Activated T-cell treated with anti-CD3 and anti-CD28 coated beads, Interleukin-2, amount 50 U/mL, for 1 hour (primary cell): ENCODE measurements at regions not wholly inside any gene's neighbourhood (a gene's known extent, or its start where the extent isn't known, plus 50 kb on each side); places are given as distances from the start of the nearest gene placed in this dataset.

Experiments used
- DNase-seq: peaks from one replicate; pipeline ENCODE4 v3.0.0-alpha.2; 2020

DNA sequence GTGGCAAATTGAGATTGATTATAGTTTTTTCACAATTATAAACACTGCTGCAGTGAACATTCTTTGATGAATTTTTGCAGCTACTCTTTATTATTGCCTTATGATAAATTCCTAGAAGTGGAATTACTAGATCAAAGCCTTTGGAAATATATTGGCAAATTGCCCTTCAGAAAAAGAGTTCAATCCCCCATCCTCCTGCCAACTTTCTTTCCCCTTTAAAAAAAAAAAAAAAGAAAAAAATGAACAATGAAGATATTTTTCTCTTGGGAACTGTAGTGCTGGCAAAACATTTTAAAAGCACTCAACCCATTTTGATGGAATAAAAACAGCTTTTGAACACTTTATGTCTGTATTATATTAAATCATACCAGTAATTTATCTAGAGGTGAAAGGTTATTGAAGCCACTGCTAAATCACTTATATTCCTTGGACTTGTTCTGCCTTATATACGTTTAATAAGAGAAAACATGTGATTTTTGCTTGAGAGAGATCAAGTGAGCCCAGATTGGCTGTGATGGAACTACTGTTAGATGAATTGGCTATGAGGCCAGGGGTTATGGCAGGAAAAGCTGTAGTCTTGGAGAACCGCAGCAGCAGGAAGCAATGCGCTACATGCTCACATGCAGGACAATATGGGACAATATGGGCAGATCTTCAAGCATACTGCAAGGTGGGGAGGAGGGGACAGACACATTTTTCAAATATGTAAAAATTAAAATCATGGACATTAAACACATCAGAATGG, 212.8 kb upstream of the C2CD4B start:
- no peak for DNase-seq

DNA sequence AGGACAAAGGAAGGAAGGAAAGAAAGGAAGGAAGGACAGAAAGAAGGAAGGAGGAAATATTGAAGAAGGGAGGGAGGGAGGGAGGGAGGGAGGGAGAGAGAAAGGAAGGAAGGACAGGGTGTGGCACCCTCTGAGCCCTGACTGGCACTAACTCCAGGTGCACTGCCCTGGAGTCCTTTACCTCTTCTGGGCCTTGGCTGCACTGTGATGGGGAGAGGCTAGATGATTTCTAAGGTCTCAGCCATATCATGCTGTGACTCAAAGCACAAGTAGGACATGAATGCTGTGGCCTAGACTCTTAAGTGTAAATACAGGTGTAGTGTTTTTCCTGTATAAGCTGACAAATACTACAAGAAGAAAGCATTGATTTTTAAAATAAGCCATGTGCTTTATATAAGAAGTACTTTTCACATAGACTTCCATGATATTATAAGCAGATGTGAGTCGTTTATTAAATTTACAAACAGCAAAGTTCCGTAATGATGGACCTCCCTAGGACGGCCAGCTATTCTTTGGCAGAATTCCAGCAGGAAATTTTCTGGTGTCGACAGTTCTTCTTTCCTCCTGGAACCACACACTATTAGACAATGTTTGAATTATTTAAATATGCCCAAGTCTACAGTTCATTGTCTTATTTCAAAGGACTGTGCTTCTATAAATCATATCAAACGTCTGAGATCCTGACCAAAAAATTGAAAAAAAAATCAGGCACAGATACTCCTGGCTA, 213.8 kb upstream of the C2CD4B start:
- DNase-seq, result no peak

DNA sequence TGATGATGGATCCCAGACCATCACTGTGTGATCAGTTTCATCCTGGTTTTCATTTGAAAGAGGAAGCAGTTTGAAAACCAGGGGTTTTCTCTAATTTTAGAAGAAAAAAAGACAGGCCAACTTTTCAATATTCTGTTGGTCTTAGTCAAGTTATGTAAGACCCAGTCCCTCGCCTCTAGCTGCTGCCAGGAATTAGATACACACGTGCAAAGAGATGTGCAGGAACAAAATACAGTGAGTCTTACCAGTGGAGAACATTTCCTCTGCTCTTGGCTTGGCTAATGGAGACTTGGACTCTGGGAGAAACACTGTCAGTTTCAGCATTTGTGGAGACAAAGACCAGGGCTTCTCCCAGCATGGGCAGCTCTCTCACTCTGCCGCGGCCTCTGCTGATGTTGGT, 214.9 kb upstream of the C2CD4B start:
- no peak for DNase-seq

DNA sequence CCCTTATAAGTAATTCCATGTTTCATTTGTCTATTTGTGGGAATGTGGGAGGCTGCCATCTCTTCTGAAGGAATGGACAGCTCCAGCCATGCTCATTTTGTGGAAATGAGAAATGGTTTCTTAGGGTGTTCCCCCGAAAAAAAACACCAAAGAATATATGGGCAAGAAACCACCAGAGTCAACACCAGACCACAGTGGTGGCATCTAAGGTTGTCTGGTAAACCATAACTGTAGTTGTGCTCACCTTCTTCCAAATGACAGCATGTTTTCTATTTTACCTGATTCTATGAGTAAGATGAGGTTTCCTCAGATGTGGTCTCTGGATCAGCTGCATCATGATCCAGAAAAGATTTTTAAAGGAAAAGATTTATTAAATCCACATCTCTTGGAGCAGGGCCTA, 217.0 kb upstream of the C2CD4B start:
- no peak for DNase-seq

DNA sequence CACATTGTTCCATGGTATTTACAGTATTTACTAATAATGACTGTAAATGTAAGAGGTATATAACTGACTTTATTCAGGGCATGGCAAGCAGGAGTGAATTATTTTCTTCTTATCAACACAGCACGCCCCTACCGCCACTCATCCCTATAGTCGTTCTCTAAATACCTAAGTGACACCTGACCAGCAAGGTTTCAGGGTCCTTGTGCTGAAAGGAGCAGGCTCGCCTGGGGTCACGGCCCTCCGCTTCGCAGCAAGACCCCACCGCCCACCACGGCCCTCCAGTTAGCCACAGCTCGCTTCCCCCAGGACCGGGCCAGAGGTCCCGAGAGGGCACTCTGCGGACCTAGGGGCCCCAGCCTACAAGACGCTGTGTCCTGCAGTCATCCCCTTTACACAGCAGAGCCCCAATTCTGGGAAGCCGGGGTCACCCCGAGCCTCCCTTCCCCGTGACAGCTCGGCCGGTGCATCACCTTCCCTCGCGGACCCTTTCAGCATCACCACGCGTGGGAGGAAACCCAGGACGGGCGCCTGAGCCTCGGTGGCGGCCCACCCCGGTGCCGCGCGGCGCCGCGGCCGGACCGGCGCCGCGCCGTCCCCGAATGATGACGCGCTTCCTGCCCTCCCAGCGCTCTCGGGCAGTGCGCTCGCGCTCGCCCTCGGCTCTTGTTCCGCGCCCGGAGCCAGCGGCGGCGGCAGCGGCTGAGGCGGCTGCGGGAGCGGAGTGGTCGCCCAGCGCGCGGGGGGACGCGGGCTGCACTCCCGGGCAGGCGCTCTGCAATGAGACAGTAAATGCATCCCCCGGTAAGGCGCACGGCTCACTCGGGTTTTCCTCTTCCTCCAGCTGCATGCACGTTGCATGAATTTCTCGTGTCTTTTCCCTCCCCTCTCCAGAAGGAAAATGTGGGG, 225.1 kb upstream of the C2CD4B start, which contains the start of gene TLN2:
TLN2 (plus strand) TSS at position 666 of the 906 bp plus-strand sequence.
- peak; percentile 50 for DNase-seq

DNA sequence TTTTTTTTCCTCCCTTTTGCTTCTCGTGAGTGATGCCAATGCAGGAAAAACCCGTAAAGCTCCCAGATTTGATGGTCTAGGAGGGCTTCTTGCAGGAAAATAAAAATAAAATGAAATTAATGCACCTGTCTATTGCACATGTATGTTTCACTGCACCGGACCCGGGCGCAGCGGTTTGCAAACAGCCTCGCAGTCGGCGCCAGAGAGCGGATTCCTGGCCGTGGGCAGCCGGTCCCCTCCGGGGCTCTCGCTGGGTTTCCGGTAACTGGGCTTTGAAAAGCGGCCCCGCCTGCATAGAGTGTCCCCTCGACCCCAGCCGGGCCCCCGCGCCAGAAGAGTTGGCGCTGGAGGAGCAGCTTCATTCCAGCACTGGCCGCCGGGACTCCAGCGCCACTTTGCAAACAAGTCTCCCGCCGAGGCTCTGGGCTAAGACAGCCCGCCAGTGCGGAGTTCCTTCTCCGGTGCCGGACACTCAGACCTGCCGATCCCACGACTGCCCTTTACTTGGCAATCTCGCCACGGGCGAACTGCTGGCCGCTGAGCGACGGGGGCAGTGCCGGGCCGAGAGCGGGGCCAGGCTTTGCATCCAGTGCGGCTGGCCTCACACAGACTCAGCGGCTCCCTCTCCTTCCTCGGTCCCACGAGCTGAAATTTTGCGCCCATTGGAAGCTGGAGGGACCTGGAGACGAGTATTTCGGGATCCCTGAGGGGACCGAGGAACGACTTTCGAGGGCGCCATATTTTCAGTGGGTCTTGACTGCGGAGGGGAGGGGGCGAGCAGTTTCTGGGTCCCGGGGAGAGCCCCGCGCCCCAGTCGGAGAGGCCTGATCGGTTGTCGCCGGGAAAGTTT, 225.9 kb upstream of the C2CD4B start:
- peak; percentile 23 for DNase-seq

DNA sequence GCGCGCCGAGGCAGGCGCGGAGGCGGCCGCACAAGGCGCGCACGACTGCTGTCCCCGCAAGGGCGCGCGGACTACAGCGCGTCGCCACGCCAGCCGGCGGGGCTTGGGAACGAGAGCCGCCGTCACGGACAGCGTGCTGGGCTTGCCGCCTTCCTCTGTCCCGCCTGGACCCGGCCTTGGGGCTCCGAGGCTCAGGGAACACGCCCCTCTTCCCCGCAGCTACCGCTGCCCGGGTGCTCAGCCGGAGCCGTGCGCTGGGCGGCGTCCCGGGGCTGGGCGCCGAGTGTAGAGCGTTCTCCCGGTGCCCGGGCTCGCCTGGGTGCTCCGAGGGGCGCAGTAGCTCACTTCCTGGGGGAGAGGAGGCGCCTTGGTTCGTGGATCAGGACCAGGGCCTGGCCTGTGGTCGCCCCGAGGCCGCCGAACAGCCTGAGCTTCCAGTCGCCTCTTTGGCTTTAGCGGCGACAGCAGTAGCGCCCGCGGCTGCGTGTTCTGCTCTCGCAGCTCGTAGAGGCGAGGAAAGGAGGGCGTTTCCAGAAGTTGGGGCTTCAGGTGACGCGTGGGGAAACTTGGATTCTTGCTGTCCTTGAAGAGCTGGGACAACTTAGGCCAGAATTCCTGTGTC, 226.7 kb upstream of the C2CD4B start:
- peak; percentile 27 for DNase-seq

DNA sequence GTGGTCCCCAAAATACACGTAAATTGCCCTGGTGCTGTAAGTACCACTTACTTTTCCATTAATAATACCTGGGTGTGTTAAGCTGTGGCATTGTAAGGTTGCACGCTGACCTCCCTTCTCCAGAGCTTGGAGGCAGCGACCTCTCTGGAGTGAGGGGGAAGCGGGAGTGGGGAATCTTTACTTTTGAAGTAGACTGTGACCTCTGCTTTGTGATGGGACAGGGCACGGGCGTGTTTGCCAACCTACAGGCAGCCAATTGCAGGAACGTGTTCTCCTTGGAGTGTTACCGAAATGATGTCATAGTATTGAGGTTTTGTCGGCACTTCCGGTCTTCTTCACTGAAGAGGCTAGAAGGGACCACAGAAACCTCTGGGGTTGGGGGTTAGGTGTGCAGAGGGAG, 227.3 kb upstream of the C2CD4B start:
- no peak for DNase-seq

DNA sequence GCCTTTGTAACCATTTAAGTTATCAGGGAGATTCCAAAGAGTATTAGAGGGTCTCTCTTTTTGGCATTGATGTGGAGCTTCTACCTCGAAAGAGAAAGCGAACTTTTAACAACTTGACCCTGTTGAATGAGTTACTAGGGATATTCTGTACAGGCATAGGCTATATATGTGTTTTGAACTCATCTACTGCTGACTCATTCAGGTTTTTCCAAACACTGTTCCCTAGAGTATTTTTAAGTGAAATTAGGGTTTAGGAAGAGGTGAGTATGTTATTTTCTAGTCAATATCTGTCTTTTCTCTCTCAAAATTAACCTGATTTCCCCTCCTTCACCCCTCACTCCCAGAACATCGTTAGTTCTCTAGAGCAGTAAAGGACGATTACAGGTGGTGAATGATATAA, 228.1 kb upstream of the C2CD4B start:
- no peak for DNase-seq

DNA sequence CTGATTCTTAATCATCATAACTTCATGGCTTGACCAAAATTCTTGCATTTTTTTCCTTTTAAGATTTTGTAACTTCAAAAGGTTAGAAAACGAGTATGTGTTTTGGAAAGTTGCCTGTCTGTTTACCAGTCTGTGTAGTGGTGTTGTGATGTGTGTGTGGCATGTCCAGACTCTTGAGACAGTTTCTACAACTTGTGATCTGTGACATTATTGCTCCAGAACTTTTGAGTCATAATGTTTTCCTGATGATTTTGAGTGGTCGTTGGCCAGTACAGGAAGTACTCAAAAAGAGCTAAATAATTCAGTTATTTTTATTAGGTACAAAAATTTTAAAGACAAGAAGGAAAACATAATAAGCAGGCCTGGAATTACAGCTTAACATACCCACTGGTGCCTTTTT, 229.0 kb upstream of the C2CD4B start:
- DNase-seq, result no peak

DNA sequence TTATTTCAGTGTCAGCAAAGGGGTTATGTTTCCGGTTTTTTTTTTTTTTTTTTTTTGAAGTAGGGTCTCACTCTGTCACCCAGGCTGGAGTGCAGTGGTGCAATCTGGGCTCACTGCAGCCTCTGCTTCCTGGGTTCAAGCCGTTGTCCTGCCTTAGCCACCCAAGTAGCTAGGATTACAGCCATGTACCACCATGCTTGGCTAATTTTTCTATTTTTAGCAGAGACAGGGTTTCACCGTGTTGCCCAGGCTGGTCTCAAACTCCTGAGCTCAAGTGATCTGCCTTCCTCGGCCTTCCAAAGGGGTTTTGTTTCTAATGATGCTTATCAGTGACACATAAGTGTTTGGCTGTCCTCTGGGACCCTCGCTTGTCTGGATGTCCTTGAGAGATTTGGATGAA, 235.7 kb upstream of the C2CD4B start:
- no peak for DNase-seq

DNA sequence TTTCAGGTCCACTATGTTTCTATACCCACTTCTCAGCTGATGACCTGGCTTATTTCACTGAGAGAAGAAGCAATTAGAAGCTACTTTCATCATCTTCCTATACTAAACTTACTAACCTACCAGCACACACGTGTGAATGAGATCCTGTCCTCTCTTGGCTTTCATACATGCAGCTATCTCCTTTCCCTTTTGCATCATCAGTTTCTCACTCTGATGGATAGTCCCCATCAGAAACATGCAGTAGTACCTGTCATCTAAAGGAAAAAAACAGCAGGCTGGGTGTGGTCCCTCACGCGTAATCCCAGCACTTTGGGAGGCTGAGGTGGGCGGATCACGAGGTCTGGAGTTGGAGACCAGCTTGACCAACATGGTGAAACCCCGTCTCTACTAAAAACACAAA, 237.6 kb upstream of the C2CD4B start:
- no peak for DNase-seq

DNA sequence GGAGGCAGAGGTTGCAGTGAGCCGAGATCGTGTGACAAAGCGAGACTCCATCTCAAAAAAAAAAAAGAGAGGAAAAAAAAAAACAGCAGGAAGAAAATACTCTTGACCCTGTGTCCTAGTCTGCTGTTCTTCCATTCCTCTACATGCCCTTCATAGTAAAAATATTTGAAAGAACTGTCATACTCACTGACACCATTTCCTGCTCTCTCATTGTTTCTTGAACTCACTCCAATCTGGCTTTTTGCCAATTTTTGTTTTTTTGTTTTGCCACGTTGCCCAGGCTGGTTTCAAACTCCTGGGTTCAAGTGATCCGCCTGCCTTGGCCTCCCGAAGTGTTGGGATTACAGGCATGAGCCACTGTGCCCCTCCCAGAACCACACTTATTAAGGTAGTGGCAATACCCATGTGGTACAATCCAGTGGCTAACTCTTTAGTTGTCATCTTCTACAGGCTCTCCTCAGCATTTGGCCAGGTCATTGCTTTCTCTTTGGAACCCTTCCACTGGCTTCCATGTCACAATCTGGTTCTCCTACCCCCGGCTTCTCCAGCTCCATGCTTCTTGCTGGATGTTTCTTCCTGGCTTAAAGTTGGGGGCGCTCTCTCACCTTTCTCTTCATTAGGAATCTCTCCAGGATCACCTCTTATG, 238.2 kb upstream of the C2CD4B start:
- no peak for DNase-seq

DNA sequence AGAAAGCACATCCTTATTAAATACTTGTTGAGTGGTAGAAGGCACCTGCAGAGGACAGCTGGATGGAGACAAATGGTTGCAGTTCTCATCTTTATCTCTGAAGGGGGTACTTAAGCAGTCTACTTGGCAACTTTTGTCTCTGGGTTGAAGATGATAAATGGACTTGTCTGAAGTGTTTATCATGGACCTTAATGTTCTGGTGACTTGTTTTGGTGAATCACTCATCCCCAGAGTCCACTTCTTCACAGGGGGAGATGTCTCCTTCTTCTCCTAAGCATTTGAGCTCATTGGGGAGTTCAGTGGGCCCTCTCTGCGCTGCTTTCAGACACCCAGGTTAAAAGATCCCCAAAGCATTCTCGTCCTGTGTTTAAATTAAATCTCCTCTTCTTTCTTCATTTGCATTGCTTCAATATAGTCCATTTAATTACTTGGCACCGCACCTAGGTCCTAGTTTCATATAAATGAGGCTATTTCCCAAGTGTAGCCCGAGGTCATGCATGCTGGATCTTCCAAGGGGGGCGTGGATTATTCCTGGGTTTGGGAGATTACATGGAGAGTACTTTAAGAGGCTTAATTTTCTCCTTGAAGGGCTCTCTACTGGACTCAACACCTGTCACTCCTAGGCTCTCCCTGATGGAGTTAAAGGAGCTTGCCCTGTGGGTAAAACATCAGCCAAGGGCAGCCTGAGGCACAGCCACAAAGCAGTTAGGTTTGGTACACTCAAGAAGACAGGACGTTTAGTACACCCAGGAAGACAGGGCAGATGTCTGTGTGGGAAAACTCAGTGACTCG, 239.3 kb upstream of the C2CD4B start:
- no peak for DNase-seq

DNA sequence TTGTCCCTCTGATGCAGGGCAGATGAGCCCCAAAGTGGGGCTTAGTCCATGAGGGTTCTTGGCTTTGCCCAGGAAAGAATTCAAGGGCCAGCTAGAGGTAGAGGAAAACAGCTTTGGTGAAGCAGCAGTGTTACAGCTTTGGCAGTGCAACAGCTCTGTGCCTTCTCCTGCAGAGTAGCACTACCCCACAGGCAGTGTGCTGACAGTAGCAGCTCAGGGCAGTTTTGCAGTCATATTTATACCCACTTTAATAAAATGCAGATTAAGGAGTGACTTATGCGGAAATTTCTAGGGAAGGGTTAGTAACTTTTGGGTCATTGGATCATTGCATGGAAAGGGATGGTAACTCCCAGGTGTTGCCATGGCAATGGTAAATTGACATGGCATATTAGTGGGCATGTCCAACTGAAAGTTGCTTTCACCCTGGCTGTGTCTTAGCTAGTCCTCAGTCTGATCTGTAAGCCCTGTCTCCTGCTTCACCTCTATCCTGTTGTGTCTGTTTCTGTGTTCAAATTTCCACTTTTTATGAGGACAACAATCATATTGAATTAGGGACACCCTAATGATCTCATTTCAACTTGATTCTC, 241.3 kb upstream of the C2CD4B start:
- DNase-seq, result no peak

DNA sequence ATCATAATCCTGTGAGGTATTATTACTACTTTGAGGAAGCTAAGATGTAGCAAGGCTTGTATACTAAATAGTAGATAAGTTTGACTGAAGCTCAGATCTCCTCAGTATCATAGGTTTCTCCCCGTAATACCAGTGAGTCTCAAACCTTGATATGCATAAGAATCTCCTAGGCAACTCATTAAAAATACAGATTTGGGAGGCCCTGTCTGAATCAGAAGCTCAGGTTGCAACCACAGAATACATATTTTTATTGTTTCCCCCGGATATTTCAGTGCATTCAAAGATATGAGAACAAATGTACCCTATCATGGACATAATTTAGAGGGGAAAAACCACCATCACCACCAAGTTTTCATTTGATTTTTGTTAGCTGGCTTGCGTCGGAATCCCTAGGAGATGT, 242.1 kb upstream of the C2CD4B start:
- no peak for DNase-seq

DNA sequence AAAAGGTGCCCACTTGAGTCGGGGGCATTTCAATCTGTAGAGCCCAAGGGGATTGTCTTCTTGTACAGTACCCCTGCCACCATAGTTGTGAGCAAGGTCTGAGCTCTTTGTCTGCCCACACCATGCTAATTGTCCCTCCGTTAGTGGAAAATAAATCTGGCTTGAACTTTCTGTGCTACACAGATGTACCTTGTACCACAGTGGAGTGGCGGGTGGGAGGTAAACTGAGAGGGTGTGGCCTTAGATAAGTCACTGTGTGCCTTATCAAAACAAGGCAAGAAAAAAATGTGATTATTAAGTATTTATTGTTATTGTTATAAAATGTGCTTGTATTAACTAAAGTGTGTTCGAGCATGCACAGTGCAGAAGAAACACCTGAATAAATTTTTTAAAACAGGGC, 242.9 kb upstream of the C2CD4B start:
- no peak for DNase-seq

DNA sequence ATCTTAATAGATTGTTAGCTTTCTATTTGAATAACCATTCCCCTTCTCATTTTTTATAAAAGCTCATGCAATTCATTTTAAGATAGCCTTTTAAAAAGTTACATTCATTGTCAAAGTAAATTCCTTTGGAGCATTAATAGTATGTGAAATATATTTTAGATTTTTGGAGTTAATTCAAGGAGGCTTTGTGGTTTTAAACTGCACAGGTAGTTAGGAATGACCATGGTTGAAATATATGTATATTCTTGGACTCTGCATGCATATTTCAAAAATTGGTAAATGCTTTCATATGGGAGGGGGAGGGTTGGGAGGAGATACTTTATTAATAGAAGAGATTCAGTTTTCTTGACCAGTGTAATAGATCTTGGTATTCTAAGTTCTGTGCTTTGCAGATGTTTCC, 244.4 kb upstream of the C2CD4B start:
- DNase-seq, result no peak

DNA sequence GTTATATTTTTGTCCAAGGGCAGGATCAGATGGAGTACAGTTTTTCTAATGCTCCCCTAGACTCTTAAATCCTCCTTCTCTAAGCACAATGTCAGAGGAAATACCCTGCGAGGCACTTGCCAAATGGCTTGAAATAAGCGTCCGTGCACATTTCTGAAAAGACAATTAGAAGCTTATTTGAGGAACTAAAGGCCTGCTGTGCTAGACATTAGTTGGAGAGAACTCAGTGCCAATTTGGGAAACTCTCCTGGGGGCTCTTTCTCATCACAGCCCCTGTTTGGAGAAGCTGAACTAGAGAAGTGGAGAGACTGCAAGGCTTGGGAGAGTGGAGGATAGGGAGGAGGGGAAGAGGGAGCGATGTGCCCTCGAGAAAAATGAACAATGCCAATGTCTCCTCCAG, 247.6 kb upstream of the C2CD4B start:
- DNase-seq, result no peak

DNA sequence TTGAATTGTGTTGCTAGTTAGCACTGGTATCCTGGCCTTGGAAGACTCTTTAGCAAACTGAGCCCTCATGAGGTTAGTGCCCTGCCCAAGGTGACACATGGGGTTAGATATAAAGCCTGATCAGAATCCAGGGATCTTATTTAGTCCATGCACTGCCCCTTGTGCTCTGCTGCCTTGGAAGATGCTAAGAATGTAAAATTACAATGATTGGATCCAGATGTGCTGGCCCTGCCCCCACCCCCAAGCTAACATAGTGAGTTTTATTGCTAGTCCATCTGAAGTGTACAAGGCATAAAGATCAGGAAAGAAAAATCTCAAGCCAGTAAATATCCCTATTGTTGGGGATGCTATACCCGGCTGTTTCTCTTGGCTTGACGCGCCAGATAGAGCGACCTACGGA, 248.1 kb upstream of the C2CD4B start:
- DNase-seq, result no peak
